ENCODE measurements at regions not wholly inside any gene's neighbourhood (a gene's known extent, or its start where the extent isn't known, plus 50 kb on each side); places are given as distances from the start of the nearest gene placed in this dataset.

GRCh38 chr7:156065400-156065799 lies 253.1 kb upstream of the SHH start:
- Histone ChIP-seq H4K5ac (ENCODE audit: low read depth, low read length) (no peak overlapping the region), H2AK9ac (replicated peaks; ENCODE audit: low read depth, low read length, poor library complexity) (no peak overlapping the region), H3K4me1 (ENCODE audit: control insufficient read depth, insufficient read depth, low read length) (no peaks in the 10 kb centered on the region), H2BK15ac (ENCODE audit: low read depth, low read length) (no peak overlapping the region), H2BK5ac (ENCODE audit: low read depth, low read length, poor library complexity, severe bottlenecking) (no peak overlapping the region), H2BK20ac (ENCODE audit: low read depth, low read length) (no peak overlapping the region), H3K27ac (ENCODE audit: insufficient read depth, low read length) (no peak overlapping the region), H2BK120ac (ENCODE audit: low read depth, low read length) (no peak overlapping the region), H3K14ac (replicated peaks; ENCODE audit: low read depth, low read length) (no peak overlapping the region), H3K36me3 (ENCODE audit: control insufficient read depth, insufficient read depth, low read length) (no peaks in the 10 kb centered on the region), H3K56ac (ENCODE audit: extremely low read depth, insufficient read depth, low read length) (no peak overlapping the region), H3K4ac (ENCODE audit: low read depth, low read length) (no peak overlapping the region), H3K9me3 (ENCODE audit: control insufficient read depth, insufficient read depth, low read length) (peaks cover 45% of the 10 kb centered on the region), H4K91ac (ENCODE audit: insufficient read depth, low read depth, low read length) (no peak overlapping the region), H3K4me3 (ENCODE audit: insufficient read depth, low read depth, low read length) (no peak overlapping the region), H3K27me3 (ENCODE audit: control insufficient read depth, insufficient read depth, low read length) (no peaks in the 10 kb centered on the region), H3K9me1 (ENCODE audit: insufficient read depth, low read length) (no peaks in the 10 kb centered on the region), H4K20me1 (ENCODE audit: insufficient read depth, low read length) (no peaks in the 10 kb centered on the region), H2AFZ (replicated peaks; ENCODE audit: low read length, poor library complexity) (no peak overlapping the region), H4K8ac (ENCODE audit: low read depth in 2 of 2, low read length in 2 of 2) (no peak overlapping the region), H3K18ac (ENCODE audit: low read depth, low read length) (no peak overlapping the region), H3K4me2 (ENCODE audit: low read depth, low read length) (no peak overlapping the region), H3K79me1 (ENCODE audit: low read depth in 1 of 2, low read length in 2 of 2) (no peaks in the 10 kb centered on the region), H2AK5ac (ENCODE audit: low read depth, low read length) (no peak overlapping the region), H3K23ac (ENCODE audit: low read depth, low read length) (no peak overlapping the region), H3K9ac (ENCODE audit: low read depth, low read length) (no peak overlapping the region)
- in situ Hi-C loops (cut with MboI; ENCODE audit: low sequenced_read_pairs): no loop called here
- ATAC-seq (ENCODE audit: low read depth): no peak
- TF ChIP-seq BHLHE40 (IDR thresholded peaks at IDR 0.05; ENCODE audit: low read depth, low read length): no peak
- no peak for TF ChIP-seq RCOR1 (IDR thresholded peaks at IDR 0.05; ENCODE audit: insufficient replicate concordance, low read length)
- no peak for TF ChIP-seq CEBPB (IDR thresholded peaks at IDR 0.05; ENCODE audit: low read depth, low read length)
- TF ChIP-seq ELK1 (IDR thresholded peaks at IDR 0.05; ENCODE audit: borderline replicate concordance, low read depth, low read length): no peak
- TF ChIP-seq, protein P1, sequence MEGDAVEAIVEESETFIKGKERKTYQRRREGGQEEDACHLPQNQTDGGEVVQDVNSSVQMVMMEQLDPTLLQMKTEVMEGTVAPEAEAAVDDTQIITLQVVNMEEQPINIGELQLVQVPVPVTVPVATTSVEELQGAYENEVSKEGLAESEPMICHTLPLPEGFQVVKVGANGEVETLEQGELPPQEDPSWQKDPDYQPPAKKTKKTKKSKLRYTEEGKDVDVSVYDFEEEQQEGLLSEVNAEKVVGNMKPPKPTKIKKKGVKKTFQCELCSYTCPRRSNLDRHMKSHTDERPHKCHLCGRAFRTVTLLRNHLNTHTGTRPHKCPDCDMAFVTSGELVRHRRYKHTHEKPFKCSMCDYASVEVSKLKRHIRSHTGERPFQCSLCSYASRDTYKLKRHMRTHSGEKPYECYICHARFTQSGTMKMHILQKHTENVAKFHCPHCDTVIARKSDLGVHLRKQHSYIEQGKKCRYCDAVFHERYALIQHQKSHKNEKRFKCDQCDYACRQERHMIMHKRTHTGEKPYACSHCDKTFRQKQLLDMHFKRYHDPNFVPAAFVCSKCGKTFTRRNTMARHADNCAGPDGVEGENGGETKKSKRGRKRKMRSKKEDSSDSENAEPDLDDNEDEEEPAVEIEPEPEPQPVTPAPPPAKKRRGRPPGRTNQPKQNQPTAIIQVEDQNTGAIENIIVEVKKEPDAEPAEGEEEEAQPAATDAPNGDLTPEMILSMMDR (conservative IDR thresholded peaks at IDR 0.05; ENCODE audit: low read depth, low read length): no peak
- TF ChIP-seq CHD1 (IDR thresholded peaks at IDR 0.05; ENCODE audit: low read depth, low read length): no peak
- no peak for TF ChIP-seq POLR2A (IDR thresholded peaks at IDR 0.05; ENCODE audit: low read depth, low read length)
- TF ChIP-seq, protein P2, sequence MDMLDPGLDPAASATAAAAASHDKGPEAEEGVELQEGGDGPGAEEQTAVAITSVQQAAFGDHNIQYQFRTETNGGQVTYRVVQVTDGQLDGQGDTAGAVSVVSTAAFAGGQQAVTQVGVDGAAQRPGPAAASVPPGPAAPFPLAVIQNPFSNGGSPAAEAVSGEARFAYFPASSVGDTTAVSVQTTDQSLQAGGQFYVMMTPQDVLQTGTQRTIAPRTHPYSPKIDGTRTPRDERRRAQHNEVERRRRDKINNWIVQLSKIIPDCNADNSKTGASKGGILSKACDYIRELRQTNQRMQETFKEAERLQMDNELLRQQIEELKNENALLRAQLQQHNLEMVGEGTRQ (IDR thresholded peaks at IDR 0.05; ENCODE audit: low read depth, low read length): no peak
- no peak for TF ChIP-seq MAFK (IDR thresholded peaks at IDR 0.05; ENCODE audit: low read depth, low read length)
- TF ChIP-seq RAD21 (IDR thresholded peaks at IDR 0.05; ENCODE audit: low read length): no peak
- dilution Hi-C loops (cut with HindIII; ENCODE audit: low sequenced_read_pairs, unreplicated experiment): no loop called here
- BruUV-seq (replicated peaks): no TSS peak
- no CpG with 5 or more reads among the region's 3 CpGs for WGBS, 2 experiments (ENCODE audit: extremely low coverage in 2 of 2, insufficient read length in 1 of 2)
- POLR2A ChIA-PET (ENCODE audit: unreplicated experiment): no interaction called here
- DNase-seq: no peak
- intact Hi-C loops (cut with micrococcal nuclease): no loop called here
- CTCF ChIA-PET: no interaction called here
